ENCODE measurements at regions not wholly inside any gene's neighbourhood (a gene's known extent, or its start where the extent isn't known, plus 50 kb on each side); places are given as distances from the start of the nearest gene placed in this dataset.

DNA sequence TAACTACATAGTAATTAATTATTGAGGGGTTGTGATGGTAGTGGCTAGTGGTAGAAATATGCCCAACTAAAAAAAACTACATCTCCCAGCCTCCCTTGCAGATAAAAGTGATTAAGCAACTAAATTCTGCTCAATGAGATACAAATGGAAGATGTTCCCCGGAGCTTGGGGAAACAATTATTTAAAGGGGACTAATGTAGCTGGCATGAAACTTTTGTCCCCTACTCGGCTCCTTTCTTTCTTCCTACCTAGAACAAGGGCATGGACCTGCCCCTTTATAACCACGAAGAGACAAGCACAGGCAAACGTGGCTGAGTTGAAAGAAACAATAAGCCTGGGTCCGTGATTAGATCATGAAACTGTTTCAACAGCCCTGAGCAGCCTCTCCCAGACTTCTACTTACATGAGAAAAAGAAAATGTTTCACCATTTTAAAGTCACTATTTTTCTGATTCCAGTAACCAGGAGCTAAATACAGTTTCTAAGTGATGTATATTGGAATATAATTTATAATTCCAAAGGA, 236.9 kb downstream of the SCG2 start:
- intact Hi-C loops (cut with micrococcal nuclease; ENCODE audit: unreplicated experiment) = no loop called here
- ATAC-seq (no peak), FAIRE-seq (no peak), DNase-seq (ENCODE audit: low read depth, low spot score) (no peak)
- ChIA-PET SMC1A (ENCODE audit: uncharacterized antibody, unreplicated experiment) (no interaction called here), RAD21 (ENCODE audit: unreplicated experiment) (no interaction called here), CTCF (interaction anchor here (0.8 to 1.2 kb wide), 2 partner anchors 10 to 12 kb away, joined by 3 read pairs; no protein-coding TSS in a partner anchor), POLR2A (no interaction called here)
- Histone ChIP-seq H3K9me3 (replicated peaks; ENCODE audit: control insufficient read depth, insufficient read depth, low read length) (no peaks in the 10 kb centered on the region), H3K27me3 (replicated peaks in 1 of 2; ENCODE audit: control insufficient read depth in 2 of 2, insufficient read depth in 2 of 2, low read length in 1 of 2) (peaks cover 0 to 2% of the 10 kb centered on the region in 2 experiments; a peak in 1 of 4 replicates), H3K36me3 (ENCODE audit: control insufficient read depth in 2 of 2, insufficient read depth in 2 of 2, low read length in 1 of 2) (no peaks in the 10 kb centered on the region), H3K4me3 (no peak overlapping the region), H3K4me1 (ENCODE audit: control insufficient read depth, insufficient read depth, low read length) (no peaks in the 10 kb centered on the region), H3K4me2 (ENCODE audit: control insufficient read depth, insufficient read depth) (no peak overlapping the region), H3K9ac (ENCODE audit: control insufficient read depth, insufficient read depth, low read length) (no peak overlapping the region), H4K20me1 (ENCODE audit: control insufficient read depth, insufficient read depth) (no peaks in the 10 kb centered on the region; the same call in 1 of the 2 replicates), H3K79me2 (ENCODE audit: control insufficient read depth, insufficient read depth, low read length) (no peaks in the 10 kb centered on the region), H3K27ac (ENCODE audit: control insufficient read depth, insufficient read depth) (no peak overlapping the region), H2AFZ (ENCODE audit: control insufficient read depth, low read depth, low read length) (no peak overlapping the region)
- TF ChIP-seq SMARCA5 (IDR thresholded peaks at IDR 0.05) (no peak), RELA (IDR thresholded peaks at IDR 0.05; ENCODE audit: borderline replicate concordance, partially characterized antibody) (no peak), IKZF2 (IDR thresholded peaks at IDR 0.05) (no peak), JUNB (IDR thresholded peaks at IDR 0.05) (no peak), TBL1XR1 (IDR thresholded peaks at IDR 0.05; ENCODE audit: low read depth, low read length) (no peak), SP1 (IDR thresholded peaks at IDR 0.05; ENCODE audit: low read depth, low read length) (no peak), SUPT20H (IDR thresholded peaks at IDR 0.05; ENCODE audit: borderline replicate concordance, control insufficient read depth, low read depth, low read length) (no peak)
- in situ Hi-C loops (cut with MboI) = no loop called here
- BruUV-seq (replicated peaks) = no TSS peak
- 1% methylated on average over 5 of the region's 5 CpGs for WGBS (ENCODE audit: insufficient coverage, insufficient replicate concordance, low lambda C conversion rate, missing lambda C conversion rate)

DNA sequence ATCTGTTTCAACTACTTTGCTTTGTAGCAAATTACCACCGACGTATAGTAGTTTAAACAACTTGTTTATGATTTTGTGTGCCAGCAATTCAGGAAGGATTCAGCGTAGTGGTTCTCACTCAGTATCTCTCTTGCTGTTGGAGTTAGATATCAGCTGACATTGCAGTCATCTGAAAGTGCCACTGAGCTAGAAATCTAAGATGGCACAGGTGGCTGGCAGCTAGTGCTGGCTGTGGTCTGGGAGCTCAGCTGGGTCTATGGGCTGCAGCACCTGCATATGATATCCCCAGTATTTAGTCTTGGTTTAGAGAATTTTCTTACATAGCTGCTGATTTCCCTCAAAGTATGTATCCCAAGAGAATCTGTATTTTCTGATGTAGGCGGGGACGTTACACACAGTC, 235.6 kb downstream of the SCG2 start:
- CTCF ChIA-PET = interaction anchor here (1.2 to 2.0 kb wide), 2 partner anchors 9 to 13 kb away, joined by 3 to 7 read pairs; no protein-coding TSS in a partner anchor
- SMC1A ChIA-PET (ENCODE audit: uncharacterized antibody, unreplicated experiment) = no interaction called here
- 41% methylated on average over 5 of the region's 5 CpGs for WGBS (ENCODE audit: insufficient coverage, insufficient replicate concordance, low lambda C conversion rate, missing lambda C conversion rate)
- Histone ChIP-seq H3K9me3 (replicated peaks; ENCODE audit: control insufficient read depth, insufficient read depth, low read length) (no peaks in the 10 kb centered on the region), H3K4me1 (ENCODE audit: control insufficient read depth, insufficient read depth, low read length) (no peaks in the 10 kb centered on the region), H3K9ac (ENCODE audit: control insufficient read depth, insufficient read depth, low read length) (no peak overlapping the region), H3K27me3 (replicated peaks in 1 of 2; ENCODE audit: control insufficient read depth in 2 of 2, insufficient read depth in 2 of 2, low read length in 1 of 2) (peaks cover 0 to 2% of the 10 kb centered on the region in 2 experiments; a peak in 1 of 4 replicates), H3K27ac (ENCODE audit: control insufficient read depth, insufficient read depth) (no peak overlapping the region), H2AFZ (ENCODE audit: control insufficient read depth, low read depth, low read length) (no peak overlapping the region), H3K36me3 (ENCODE audit: control insufficient read depth in 2 of 2, insufficient read depth in 2 of 2, low read length in 1 of 2) (no peaks in the 10 kb centered on the region), H4K20me1 (ENCODE audit: control insufficient read depth, insufficient read depth) (no peaks in the 10 kb centered on the region; the same call in 1 of the 2 replicates), H3K4me2 (ENCODE audit: control insufficient read depth, insufficient read depth) (no peak overlapping the region), H3K4me3 (no peak overlapping the region), H3K79me2 (ENCODE audit: control insufficient read depth, insufficient read depth, low read length) (no peaks in the 10 kb centered on the region)
- no peak for TF ChIP-seq MTA2 (IDR thresholded peaks at IDR 0.05; ENCODE audit: low read depth)
- TF ChIP-seq, protein P1, sequence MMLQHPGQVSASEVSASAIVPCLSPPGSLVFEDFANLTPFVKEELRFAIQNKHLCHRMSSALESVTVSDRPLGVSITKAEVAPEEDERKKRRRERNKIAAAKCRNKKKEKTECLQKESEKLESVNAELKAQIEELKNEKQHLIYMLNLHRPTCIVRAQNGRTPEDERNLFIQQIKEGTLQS (IDR thresholded peaks at IDR 0.05; ENCODE audit: borderline replicate concordance, extremely low read depth, low read depth, low read length) = no peak
- no peak for TF ChIP-seq SMAD5 (IDR thresholded peaks at IDR 0.05; ENCODE audit: low read depth)
- TF ChIP-seq SIN3A (IDR thresholded peaks at IDR 0.05; ENCODE audit: low read depth, low read length) = no peak
- TF ChIP-seq, protein P2, sequence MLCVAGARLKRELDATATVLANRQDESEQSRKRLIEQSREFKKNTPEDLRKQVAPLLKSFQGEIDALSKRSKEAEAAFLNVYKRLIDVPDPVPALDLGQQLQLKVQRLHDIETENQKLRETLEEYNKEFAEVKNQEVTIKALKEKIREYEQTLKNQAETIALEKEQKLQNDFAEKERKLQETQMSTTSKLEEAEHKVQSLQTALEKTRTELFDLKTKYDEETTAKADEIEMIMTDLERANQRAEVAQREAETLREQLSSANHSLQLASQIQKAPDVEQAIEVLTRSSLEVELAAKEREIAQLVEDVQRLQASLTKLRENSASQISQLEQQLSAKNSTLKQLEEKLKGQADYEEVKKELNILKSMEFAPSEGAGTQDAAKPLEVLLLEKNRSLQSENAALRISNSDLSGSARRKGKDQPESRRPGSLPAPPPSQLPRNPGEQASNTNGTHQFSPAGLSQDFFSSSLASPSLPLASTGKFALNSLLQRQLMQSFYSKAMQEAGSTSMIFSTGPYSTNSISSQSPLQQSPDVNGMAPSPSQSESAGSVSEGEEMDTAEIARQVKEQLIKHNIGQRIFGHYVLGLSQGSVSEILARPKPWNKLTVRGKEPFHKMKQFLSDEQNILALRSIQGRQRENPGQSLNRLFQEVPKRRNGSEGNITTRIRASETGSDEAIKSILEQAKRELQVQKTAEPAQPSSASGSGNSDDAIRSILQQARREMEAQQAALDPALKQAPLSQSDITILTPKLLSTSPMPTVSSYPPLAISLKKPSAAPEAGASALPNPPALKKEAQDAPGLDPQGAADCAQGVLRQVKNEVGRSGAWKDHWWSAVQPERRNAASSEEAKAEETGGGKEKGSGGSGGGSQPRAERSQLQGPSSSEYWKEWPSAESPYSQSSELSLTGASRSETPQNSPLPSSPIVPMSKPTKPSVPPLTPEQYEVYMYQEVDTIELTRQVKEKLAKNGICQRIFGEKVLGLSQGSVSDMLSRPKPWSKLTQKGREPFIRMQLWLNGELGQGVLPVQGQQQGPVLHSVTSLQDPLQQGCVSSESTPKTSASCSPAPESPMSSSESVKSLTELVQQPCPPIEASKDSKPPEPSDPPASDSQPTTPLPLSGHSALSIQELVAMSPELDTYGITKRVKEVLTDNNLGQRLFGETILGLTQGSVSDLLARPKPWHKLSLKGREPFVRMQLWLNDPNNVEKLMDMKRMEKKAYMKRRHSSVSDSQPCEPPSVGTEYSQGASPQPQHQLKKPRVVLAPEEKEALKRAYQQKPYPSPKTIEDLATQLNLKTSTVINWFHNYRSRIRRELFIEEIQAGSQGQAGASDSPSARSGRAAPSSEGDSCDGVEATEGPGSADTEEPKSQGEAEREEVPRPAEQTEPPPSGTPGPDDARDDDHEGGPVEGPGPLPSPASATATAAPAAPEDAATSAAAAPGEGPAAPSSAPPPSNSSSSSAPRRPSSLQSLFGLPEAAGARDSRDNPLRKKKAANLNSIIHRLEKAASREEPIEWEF (IDR thresholded peaks at IDR 0.05; ENCODE audit: insufficient replicate concordance, low read depth, low read length) = no peak
- TF ChIP-seq ZNF622 (IDR thresholded peaks at IDR 0.05) = no peak
- ATAC-seq = no peak
- in situ Hi-C loops (cut with MboI) = no loop called here
- no TSS peak for BruUV-seq (replicated peaks)
- RAD21 ChIA-PET (ENCODE audit: unreplicated experiment) = no interaction called here
- DNase-seq (ENCODE audit: low read depth, low spot score) = no peak
- intact Hi-C loops (cut with micrococcal nuclease; ENCODE audit: unreplicated experiment) = no loop called here
- POLR2A ChIA-PET = no interaction called here
- no peak for FAIRE-seq

Measured in GM12878 (cell line).